CD14-positive monocyte (primary cell): ENCODE measurements at regions not wholly inside any gene's neighbourhood (a gene's known extent, or its start where the extent isn't known, plus 50 kb on each side); places are given as distances from the start of the nearest gene placed in this dataset.

Experiments
- DNase-seq, 3 donors: peaks; one replicate each; pipeline ENCODE4 v3.0.0-alpha.2; 2011 to 2022
- H2AFZ ChIP-seq: 2 replicates; pipeline ENCODE4 v1.6.0; 2012; ENCODE audit warnings: mild to moderate bottlenecking, low read depth, low read length, inconsistent platforms; ENCODE audit not compliant: insufficient read depth, poor library complexity, severe bottlenecking
- H3K27ac ChIP-seq, 2 donors: 1 replicate in 1 of 2; 2 replicates in 1 of 2; pipeline ENCODE4 v1.5.1; 2012 to 2013; ENCODE audit warnings: low read length in 2 of 2, control low read depth in 1 of 2, inconsistent platforms in 1 of 2, low read depth in 1 of 2, mild to moderate bottlenecking in 1 of 2
- H3K27me3 ChIP-seq, 2 donors: one replicate each; pipeline versions ENCODE4 v1.6.0 to v1.6.1; 2011 to 2013; ENCODE audit warnings: low read length in 2 of 2; ENCODE audit not compliant: control insufficient read depth in 2 of 2, insufficient read depth in 2 of 2
- H3K36me3 ChIP-seq, 2 donors: replicated peaks in 1 of 2; 1 replicate in 1 of 2; 2 replicates in 1 of 2; pipeline versions ENCODE4 v1.5.1 to v1.6.1; 2012 to 2013; ENCODE audit warnings: low read length in 2 of 2, control low read depth in 1 of 2, inconsistent platforms in 1 of 2, mild to moderate bottlenecking in 1 of 2; ENCODE audit not compliant: insufficient read depth in 2 of 2, control insufficient read depth in 1 of 2
- H3K4me1 ChIP-seq, 2 donors: 1 replicate in 1 of 2; 2 replicates in 1 of 2; pipeline versions ENCODE4 v1.5.1 to v1.6.1; 2012 to 2013; ENCODE audit warnings: low read length in 2 of 2, control low read depth in 1 of 2, inconsistent platforms in 1 of 2, mild to moderate bottlenecking in 1 of 2, moderate library complexity in 1 of 2; ENCODE audit not compliant: insufficient read depth in 2 of 2, control insufficient read depth in 1 of 2
- H3K4me2 ChIP-seq: replicated peaks from 2 replicates; pipeline ENCODE3; 2012; ENCODE audit warnings: low read length, moderate library complexity, mild to moderate bottlenecking; ENCODE audit not compliant: poor library complexity, severe bottlenecking; ENCODE audit errors: extremely low read depth
- H3K4me3 ChIP-seq, 3 experiments: fragments of 200-600 bp in 1 of 3; sonication (generic) in 1 of 3; replicated peaks in 1 of 3; 1 replicate in 2 of 3; 2 replicates in 1 of 3; pipeline ENCODE4 v1.5.1; 2011 to 2013; ENCODE audit warnings: low read length in 3 of 3, mild to moderate bottlenecking in 3 of 3, control low read depth in 2 of 3, low read depth in 2 of 3, inconsistent platforms in 1 of 3, moderate library complexity in 1 of 3
- H3K79me2 ChIP-seq: 2 replicates; pipeline ENCODE4 v1.6.0; 2012; ENCODE audit warnings: mild to moderate bottlenecking, control low read depth, inconsistent platforms, low read length, moderate library complexity; ENCODE audit not compliant: insufficient read depth
- H3K9ac ChIP-seq: 2 replicates; pipeline ENCODE4 v1.6.0; 2017; ENCODE audit warnings: low read length, mild to moderate bottlenecking; ENCODE audit not compliant: insufficient read depth, poor library complexity, severe bottlenecking
- H3K9me3 ChIP-seq, 2 donors: replicated peaks in 1 of 2; 1 replicate in 1 of 2; 2 replicates in 1 of 2; pipeline versions ENCODE4 v1.5.1 to v1.6.1; 2012 to 2013; ENCODE audit warnings: low read length in 2 of 2, control low read depth in 1 of 2; ENCODE audit not compliant: control insufficient read depth in 1 of 2, insufficient read depth in 1 of 2
- H4K20me1 ChIP-seq: 2 replicates; pipeline ENCODE4 v1.6.0; 2012; ENCODE audit warnings: mild to moderate bottlenecking, low read length, control low read depth, moderate library complexity; ENCODE audit not compliant: insufficient read depth
- H3K27ac Mint-ChIP-seq, 7 donors: one replicate each; pipeline ENCODE4 v1.8.0; 2020; ENCODE audit warnings: mild to moderate bottlenecking in 7 of 7, mixed read lengths in 7 of 7, moderate library complexity in 6 of 7, inconsistent platforms in 2 of 7
- H3K27me3 Mint-ChIP-seq, 3 donors: one replicate each; pipeline ENCODE4 v1.8.0; 2021 to 2022; ENCODE audit warnings: low read depth in 3 of 3, mild to moderate bottlenecking in 3 of 3, mixed read lengths in 3 of 3, moderate library complexity in 3 of 3, inconsistent platforms in 1 of 3
- H3K36me3 Mint-ChIP-seq, 2 donors: one replicate each; pipeline ENCODE4 v1.8.0; 2020; ENCODE audit warnings: mixed read lengths in 2 of 2, inconsistent platforms in 1 of 2, mild to moderate bottlenecking in 1 of 2
- H3K4me1 Mint-ChIP-seq: one replicate; pipeline ENCODE4 v1.8.0; 2020; ENCODE audit warnings: mild to moderate bottlenecking, mixed read lengths
- H3K4me3 Mint-ChIP-seq, 2 donors: one replicate each; pipeline ENCODE4 v1.8.0; 2020; ENCODE audit warnings: mild to moderate bottlenecking in 2 of 2, mixed read lengths in 2 of 2, moderate library complexity in 1 of 2
- H3K9me3 Mint-ChIP-seq, 7 donors: one replicate each; pipeline ENCODE4 v1.8.0; 2020 to 2022; ENCODE audit warnings: mixed read lengths in 7 of 7, mild to moderate bottlenecking in 6 of 7, moderate library complexity in 6 of 7, inconsistent platforms in 2 of 7
- WGBS: methylation state at CpG from one replicate; pipeline ENCODE4 v1.1.5; 2013; ENCODE audit warnings: missing lambda C conversion rate; ENCODE audit not compliant: insufficient coverage; 5-methylcytosine and 5-hydroxymethylcytosine counted together
- intact Hi-C, 2 donors: fragments of 100-400 bp; cut with micrococcal nuclease; formaldehyde crosslinking; loops; one replicate each; pipeline versions ENCODE4 v1.15.0 to v1.15.1; 2023
- TF ChIP-seq, protein P1 (sequence below): fragments of 200-600 bp; IDR thresholded peaks from one replicate; pipeline ENCODE4 v1.8.0; 2022; ENCODE audit warnings: antibody characterized with exemption, mild to moderate bottlenecking

DNA sequence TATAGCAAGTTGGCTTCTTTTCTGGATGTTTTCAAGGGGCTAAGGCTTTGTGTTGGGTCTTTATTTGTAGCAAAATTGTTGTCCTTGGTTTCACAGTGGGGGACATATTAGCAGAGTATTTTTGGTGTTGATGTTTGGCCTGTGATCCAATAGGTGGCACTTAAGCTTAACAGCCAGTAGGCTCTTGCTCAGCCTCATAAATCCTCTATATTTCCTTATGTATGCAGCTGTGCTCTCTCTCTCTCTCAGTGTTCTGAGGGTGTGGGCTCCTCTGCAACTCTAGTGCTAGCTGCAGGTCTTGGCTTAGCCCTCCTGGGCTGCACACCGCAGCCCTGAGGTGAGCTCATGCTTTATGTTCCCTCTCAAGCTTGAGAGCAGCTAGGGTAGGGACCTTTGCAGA, 195.0 kb upstream of the GHR start:
- no peaks in the 10 kb centered on the region for H4K20me1 ChIP-seq
- no peak overlapping the region for H3K4me3 Mint-ChIP-seq
- intact Hi-C loops: no loop called here
- H3K27ac ChIP-seq: no peak overlapping the region
- 100% methylated on average over 1 of the region's 1 CpG for WGBS
- H3K9ac ChIP-seq: no peak overlapping the region
- H3K36me3 ChIP-seq: no peaks in the 10 kb centered on the region
- H3K9me3 ChIP-seq: peaks cover 0 to 11% of the 10 kb centered on the region in 2 donors
- no peaks in the 10 kb centered on the region for H3K36me3 Mint-ChIP-seq
- DNase-seq: no peak
- H3K4me3 ChIP-seq: no peak overlapping the region
- no peaks in the 10 kb centered on the region for H3K79me2 ChIP-seq
- no peak overlapping the region for H3K27ac Mint-ChIP-seq
- peaks cover 0 to 2% (median 0%) of the 10 kb centered on the region in 3 donors for H3K27me3 Mint-ChIP-seq
- no peak overlapping the region for H2AFZ ChIP-seq
- no peaks in the 10 kb centered on the region for H3K27me3 ChIP-seq
- no peaks in the 10 kb centered on the region for H3K4me1 ChIP-seq
- TF ChIP-seq, protein P1, sequence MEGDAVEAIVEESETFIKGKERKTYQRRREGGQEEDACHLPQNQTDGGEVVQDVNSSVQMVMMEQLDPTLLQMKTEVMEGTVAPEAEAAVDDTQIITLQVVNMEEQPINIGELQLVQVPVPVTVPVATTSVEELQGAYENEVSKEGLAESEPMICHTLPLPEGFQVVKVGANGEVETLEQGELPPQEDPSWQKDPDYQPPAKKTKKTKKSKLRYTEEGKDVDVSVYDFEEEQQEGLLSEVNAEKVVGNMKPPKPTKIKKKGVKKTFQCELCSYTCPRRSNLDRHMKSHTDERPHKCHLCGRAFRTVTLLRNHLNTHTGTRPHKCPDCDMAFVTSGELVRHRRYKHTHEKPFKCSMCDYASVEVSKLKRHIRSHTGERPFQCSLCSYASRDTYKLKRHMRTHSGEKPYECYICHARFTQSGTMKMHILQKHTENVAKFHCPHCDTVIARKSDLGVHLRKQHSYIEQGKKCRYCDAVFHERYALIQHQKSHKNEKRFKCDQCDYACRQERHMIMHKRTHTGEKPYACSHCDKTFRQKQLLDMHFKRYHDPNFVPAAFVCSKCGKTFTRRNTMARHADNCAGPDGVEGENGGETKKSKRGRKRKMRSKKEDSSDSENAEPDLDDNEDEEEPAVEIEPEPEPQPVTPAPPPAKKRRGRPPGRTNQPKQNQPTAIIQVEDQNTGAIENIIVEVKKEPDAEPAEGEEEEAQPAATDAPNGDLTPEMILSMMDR: no peak
- peaks cover 0 to 8% (median 4%) of the 10 kb centered on the region in 7 donors for H3K9me3 Mint-ChIP-seq
- H3K4me1 Mint-ChIP-seq: no peaks in the 10 kb centered on the region
- no peak overlapping the region for H3K4me2 ChIP-seq

DNA sequence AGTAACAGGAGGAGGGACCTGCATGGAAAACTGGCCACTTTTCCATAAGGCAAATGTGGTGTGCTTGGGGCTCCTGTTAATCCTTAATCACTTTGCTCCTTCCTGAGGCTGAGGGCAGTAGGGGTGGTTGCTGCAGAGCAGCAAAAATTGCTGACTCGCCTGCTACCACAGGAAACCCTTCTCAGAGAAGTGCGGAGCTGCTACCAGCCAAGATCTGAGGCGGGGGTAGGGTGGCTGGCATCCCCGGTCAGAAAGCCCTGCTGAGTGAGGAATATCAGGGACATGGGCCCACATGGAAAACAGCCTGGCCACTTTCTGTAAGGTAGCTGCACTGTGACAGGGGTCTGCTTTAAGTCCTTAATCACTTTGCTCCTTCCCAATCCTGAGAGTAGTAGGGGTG, 192.4 kb upstream of the GHR start:
- Mint-ChIP-seq H3K27me3 (peaks cover 0 to 2% (median 0%) of the 10 kb centered on the region in 3 donors), H3K27ac (no peak overlapping the region), H3K4me3 (no peak overlapping the region), H3K36me3 (no peaks in the 10 kb centered on the region), H3K9me3 (peaks cover 0 to 8% (median 4%) of the 10 kb centered on the region in 7 donors), H3K4me1 (no peaks in the 10 kb centered on the region)
- Histone ChIP-seq H3K9ac (no peak overlapping the region), H2AFZ (no peak overlapping the region), H3K79me2 (no peaks in the 10 kb centered on the region), H3K4me1 (no peaks in the 10 kb centered on the region), H3K27ac (no peak overlapping the region), H3K9me3 (peaks cover 0 to 11% of the 10 kb centered on the region in 2 donors), H3K4me3 (no peak overlapping the region), H3K27me3 (no peaks in the 10 kb centered on the region), H4K20me1 (no peaks in the 10 kb centered on the region), H3K4me2 (no peak overlapping the region), H3K36me3 (no peaks in the 10 kb centered on the region)
- DNase-seq: no peak
- WGBS: 49% methylated on average over 4 of the region's 4 CpGs
- intact Hi-C loops: no loop called here
- TF ChIP-seq, protein P1: no peak
